ENCODE measurements at regions not wholly inside any gene's neighbourhood (a gene's known extent, or its start where the extent isn't known, plus 50 kb on each side); places are given as distances from the start of the nearest gene placed in this dataset.
"Not testable (repeated sequence)": the region's sequence is repeated elsewhere in the genome, so short reads cannot be mapped to it uniquely, and the experiment has no call there.

- Histone ChIP-seq H3K36me3 (ENCODE audit: control insufficient read depth in 4 of 4, insufficient read depth in 4 of 4, low read length in 3 of 4) (no peaks in the 10 kb centered on the region), H3K9me3 (ENCODE audit: control extremely low read depth in 1 of 5, control insufficient read depth in 4 of 5, insufficient read depth in 2 of 5, low read depth in 1 of 5, low read length in 4 of 5) (no peaks in the 10 kb centered on the region), H3K4me1 (ENCODE audit: control extremely low read depth in 1 of 4, control insufficient read depth in 4 of 4, insufficient read depth in 4 of 4, low read length in 3 of 4) (no peaks in the 10 kb centered on the region), H3K4me3 (ENCODE audit: control insufficient read depth in 1 of 7, extremely low read depth in 1 of 7, insufficient read depth in 4 of 7, low read depth in 2 of 7, low read length in 6 of 7) (no peak overlapping the region), H3K27me3 (replicated peaks in 2 of 5; ENCODE audit: control insufficient read depth in 4 of 5, insufficient read depth in 5 of 5, low read length in 4 of 5) (no peaks in the 10 kb centered on the region), H3K27ac (ENCODE audit: insufficient read depth in 1 of 2, low read depth in 1 of 2, low read length in 2 of 2, poor library complexity in 1 of 2, severe bottlenecking in 2 of 2) (no peak overlapping the region)
- no peak for DNase-seq
- CTCF ChIA-PET, result no interaction called here
- POLR2A ChIA-PET, result no interaction called here
- WGBS (ENCODE audit: insufficient coverage), result 92% methylated on average over 1 of the region's 1 CpG
Measured at GRCh38 chr11:92101920-92102319, 122.7 kb upstream of the FAT3 start.

- H3K27ac ChIP-seq (ENCODE audit: insufficient read depth in 1 of 2, low read depth in 1 of 2, low read length in 2 of 2, poor library complexity in 1 of 2, severe bottlenecking in 2 of 2), result no peak overlapping the region
- DNase-seq, result no peak
- CTCF ChIA-PET, result no interaction called here
- WGBS (ENCODE audit: insufficient coverage), result no CpG with 5 or more reads among the region's 1 CpG
- POLR2A ChIA-PET, result interaction anchor here (0.6 kb wide), 1 partner anchor 9 kb away, joined by 3 read pairs; no protein-coding TSS in a partner anchor
- no peaks in the 10 kb centered on the region for H3K36me3 ChIP-seq (ENCODE audit: control insufficient read depth in 4 of 4, insufficient read depth in 4 of 4, low read length in 3 of 4)
- no peak overlapping the region for H3K4me3 ChIP-seq (ENCODE audit: control insufficient read depth in 1 of 7, extremely low read depth in 1 of 7, insufficient read depth in 4 of 7, low read depth in 2 of 7, low read length in 6 of 7)
- H3K4me1 ChIP-seq (ENCODE audit: control extremely low read depth in 1 of 4, control insufficient read depth in 4 of 4, insufficient read depth in 4 of 4, low read length in 3 of 4), result no peaks in the 10 kb centered on the region
- no peaks in the 10 kb centered on the region for H3K9me3 ChIP-seq (ENCODE audit: control extremely low read depth in 1 of 5, control insufficient read depth in 4 of 5, insufficient read depth in 2 of 5, low read depth in 1 of 5, low read length in 4 of 5)
- no peaks in the 10 kb centered on the region for H3K27me3 ChIP-seq (replicated peaks in 2 of 5; ENCODE audit: control insufficient read depth in 4 of 5, insufficient read depth in 5 of 5, low read length in 4 of 5)
Measured at GRCh38 chr11:92099183-92099582, 125.4 kb upstream of the FAT3 start.

DNA sequence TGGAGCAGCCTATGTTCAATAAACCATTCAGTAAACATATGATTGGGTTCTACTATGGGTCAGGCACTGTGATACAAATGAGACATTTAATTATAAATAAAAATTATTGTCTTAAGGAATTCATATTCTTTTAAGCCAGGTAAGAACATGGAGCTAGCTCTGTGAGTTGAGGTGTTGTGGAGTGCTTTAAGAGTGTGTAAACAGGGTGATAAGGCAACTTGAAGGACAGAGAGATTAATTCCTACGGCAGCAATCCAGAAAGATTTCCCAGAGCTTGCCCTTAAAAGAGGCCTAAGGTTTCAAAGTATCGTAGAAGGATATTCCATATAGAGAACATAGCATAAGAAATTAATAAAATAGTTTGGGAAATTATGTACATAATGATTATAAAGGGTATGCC is 126.4 kb upstream of the FAT3 start:
- Histone ChIP-seq H3K4me1 (ENCODE audit: control extremely low read depth in 1 of 4, control insufficient read depth in 4 of 4, insufficient read depth in 4 of 4, low read length in 3 of 4) (no peaks in the 10 kb centered on the region), H3K4me3 (ENCODE audit: control insufficient read depth in 1 of 7, extremely low read depth in 1 of 7, insufficient read depth in 4 of 7, low read depth in 2 of 7, low read length in 6 of 7) (no peak overlapping the region), H3K27me3 (replicated peaks in 2 of 5; ENCODE audit: control insufficient read depth in 4 of 5, insufficient read depth in 5 of 5, low read length in 4 of 5) (no peaks in the 10 kb centered on the region), H3K9me3 (ENCODE audit: control extremely low read depth in 1 of 5, control insufficient read depth in 4 of 5, insufficient read depth in 2 of 5, low read depth in 1 of 5, low read length in 4 of 5) (no peaks in the 10 kb centered on the region), H3K36me3 (ENCODE audit: control insufficient read depth in 4 of 4, insufficient read depth in 4 of 4, low read length in 3 of 4) (no peaks in the 10 kb centered on the region), H3K27ac (ENCODE audit: insufficient read depth in 1 of 2, low read depth in 1 of 2, low read length in 2 of 2, poor library complexity in 1 of 2, severe bottlenecking in 2 of 2) (no peak overlapping the region)
- POLR2A ChIA-PET, result no interaction called here
- CTCF ChIA-PET, result no interaction called here
- no CpG with 5 or more reads among the region's 2 CpGs for WGBS (ENCODE audit: insufficient coverage)
- DNase-seq, result no peak

GRCh38 chr11:92087725-92088537 is 136.7 kb upstream of the FAT3 start:
- POLR2A ChIA-PET, result no interaction called here
- H3K4me1 ChIP-seq (ENCODE audit: control extremely low read depth in 1 of 4, control insufficient read depth in 4 of 4, insufficient read depth in 4 of 4, low read length in 3 of 4), result no peaks in the 10 kb centered on the region

GRCh38 chr11:92083123-92083522 is 141.5 kb upstream of the FAT3 start:
- DNase-seq, result no peak
- Histone ChIP-seq H3K4me3 (ENCODE audit: control insufficient read depth in 1 of 7, extremely low read depth in 1 of 7, insufficient read depth in 4 of 7, low read depth in 2 of 7, low read length in 6 of 7) (no peak overlapping the region), H3K4me1 (ENCODE audit: control extremely low read depth in 1 of 4, control insufficient read depth in 4 of 4, insufficient read depth in 4 of 4, low read length in 3 of 4) (no peaks in the 10 kb centered on the region), H3K36me3 (ENCODE audit: control insufficient read depth in 4 of 4, insufficient read depth in 4 of 4, low read length in 3 of 4) (no peaks in the 10 kb centered on the region), H3K27ac (ENCODE audit: insufficient read depth in 1 of 2, low read depth in 1 of 2, low read length in 2 of 2, poor library complexity in 1 of 2, severe bottlenecking in 2 of 2) (no peak overlapping the region), H3K9me3 (ENCODE audit: control extremely low read depth in 1 of 5, control insufficient read depth in 4 of 5, insufficient read depth in 2 of 5, low read depth in 1 of 5, low read length in 4 of 5) (no peaks in the 10 kb centered on the region), H3K27me3 (replicated peaks in 2 of 5; ENCODE audit: control insufficient read depth in 4 of 5, insufficient read depth in 5 of 5, low read length in 4 of 5) (no peaks in the 10 kb centered on the region)
- CTCF ChIA-PET, result no interaction called here
- WGBS (ENCODE audit: insufficient coverage), result 95% methylated on average over 2 of the region's 3 CpGs
- POLR2A ChIA-PET, result no interaction called here

More at GRCh38 chr11:92087725-92088537, 136.7 kb upstream of the FAT3 start:
- H3K27me3 ChIP-seq (replicated peaks in 2 of 5; ENCODE audit: control insufficient read depth in 4 of 5, insufficient read depth in 5 of 5, low read length in 4 of 5), result no peaks in the 10 kb centered on the region
- CTCF ChIA-PET, result no interaction called here
- no peak overlapping the region for H3K4me3 ChIP-seq (ENCODE audit: control insufficient read depth in 1 of 7, extremely low read depth in 1 of 7, insufficient read depth in 4 of 7, low read depth in 2 of 7, low read length in 6 of 7)
- no peaks in the 10 kb centered on the region for H3K9me3 ChIP-seq (ENCODE audit: control extremely low read depth in 1 of 5, control insufficient read depth in 4 of 5, insufficient read depth in 2 of 5, low read depth in 1 of 5, low read length in 4 of 5)
- DNase-seq, result no peak
- no peak overlapping the region for H3K27ac ChIP-seq (ENCODE audit: insufficient read depth in 1 of 2, low read depth in 1 of 2, low read length in 2 of 2, poor library complexity in 1 of 2, severe bottlenecking in 2 of 2)
- H3K36me3 ChIP-seq (ENCODE audit: control insufficient read depth in 4 of 4, insufficient read depth in 4 of 4, low read length in 3 of 4), result no peaks in the 10 kb centered on the region
- WGBS (ENCODE audit: insufficient coverage), result 79% methylated on average over 3 of the region's 5 CpGs

DNA sequence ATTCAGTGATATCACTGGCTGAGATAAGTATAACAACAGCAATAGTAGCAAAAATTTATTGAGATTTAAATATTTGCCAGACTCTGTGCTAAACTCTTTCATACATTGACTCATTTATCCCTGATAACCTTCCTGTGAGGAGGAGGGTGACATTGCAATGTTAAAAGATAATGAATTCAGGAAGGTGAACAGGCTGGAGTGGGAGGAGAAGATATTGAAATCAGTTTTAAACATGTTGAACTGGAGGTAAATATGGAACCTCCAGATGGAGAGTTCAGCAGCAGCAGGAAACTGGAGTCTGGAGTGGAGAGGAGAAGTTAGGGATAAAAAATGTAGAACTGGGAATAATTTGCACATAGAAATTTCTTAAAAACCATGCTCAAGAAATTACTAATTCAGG is 142.0 kb upstream of the FAT3 start:
- ChIA-PET CTCF (no interaction called here), POLR2A (no interaction called here)
- no peaks in the 10 kb centered on the region for H3K36me3 ChIP-seq (ENCODE audit: control insufficient read depth in 4 of 4, insufficient read depth in 4 of 4, low read length in 3 of 4)
- H3K27me3 ChIP-seq (replicated peaks in 2 of 5; ENCODE audit: control insufficient read depth in 4 of 5, insufficient read depth in 5 of 5, low read length in 4 of 5), result no peaks in the 10 kb centered on the region
- no peak overlapping the region for H3K4me3 ChIP-seq (ENCODE audit: control insufficient read depth in 1 of 7, extremely low read depth in 1 of 7, insufficient read depth in 4 of 7, low read depth in 2 of 7, low read length in 6 of 7)
- H3K27ac ChIP-seq (ENCODE audit: insufficient read depth in 1 of 2, low read depth in 1 of 2, low read length in 2 of 2, poor library complexity in 1 of 2, severe bottlenecking in 2 of 2), result no peak overlapping the region
- no peaks in the 10 kb centered on the region for H3K4me1 ChIP-seq (ENCODE audit: control extremely low read depth in 1 of 4, control insufficient read depth in 4 of 4, insufficient read depth in 4 of 4, low read length in 3 of 4)
- DNase-seq, result no peak
- H3K9me3 ChIP-seq (ENCODE audit: control extremely low read depth in 1 of 5, control insufficient read depth in 4 of 5, insufficient read depth in 2 of 5, low read depth in 1 of 5, low read length in 4 of 5), result no peaks in the 10 kb centered on the region

GRCh38 chr11:92074498-92074897 is 150.1 kb upstream of the FAT3 start:
- no CpG with 5 or more reads among the region's 1 CpG for WGBS (ENCODE audit: insufficient coverage)
- H3K27ac ChIP-seq (ENCODE audit: insufficient read depth in 1 of 2, low read depth in 1 of 2, low read length in 2 of 2, poor library complexity in 1 of 2, severe bottlenecking in 2 of 2); H3K27me3 ChIP-seq (replicated peaks in 2 of 5; ENCODE audit: control insufficient read depth in 4 of 5, insufficient read depth in 5 of 5, low read length in 4 of 5); H3K9me3 ChIP-seq (ENCODE audit: control extremely low read depth in 1 of 5, control insufficient read depth in 4 of 5, insufficient read depth in 2 of 5, low read depth in 1 of 5, low read length in 4 of 5); POLR2A ChIA-PET; DNase-seq; H3K4me1 ChIP-seq (ENCODE audit: control extremely low read depth in 1 of 4, control insufficient read depth in 4 of 4, insufficient read depth in 4 of 4, low read length in 3 of 4); CTCF ChIA-PET; H3K36me3 ChIP-seq (ENCODE audit: control insufficient read depth in 4 of 4, insufficient read depth in 4 of 4, low read length in 3 of 4); H3K4me3 ChIP-seq (ENCODE audit: control insufficient read depth in 1 of 7, extremely low read depth in 1 of 7, insufficient read depth in 4 of 7, low read depth in 2 of 7, low read length in 6 of 7): not testable (repeated sequence)
